Skin epidermis (tissue), 12 donors: ENCODE measurements at regions not wholly inside any gene's neighbourhood (a gene's known extent, or its start where the extent isn't known, plus 50 kb on each side); places are given as distances from the start of the nearest gene placed in this dataset.
A peak's percentile ranks its signal among the peaks of the same experiment; 100 is the strongest.

Experiments used
- H3K27ac ChIP-seq, 21 experiments: fragments of 200-600 bp; sonication (generic) in 11 of 21; one replicate each; pipeline ENCODE4 v1.5.0; 2020; ENCODE audit warnings: mild to moderate bottlenecking in 3 of 21, inconsistent platforms in 2 of 21, moderate library complexity in 2 of 21
- H3K4me3 ChIP-seq, 7 experiments: fragments of 200-600 bp; sonication (generic) in 2 of 7; one replicate each; pipeline ENCODE4 v1.5.0; 2020; ENCODE audit warnings: inconsistent platforms in 2 of 7, mild to moderate bottlenecking in 2 of 7, moderate library complexity in 1 of 7

GRCh38 chr17:14790521-14790920, 474.6 kb downstream of the PMP22 start:
- H3K4me3 ChIP-seq: no peak overlapping the region
- no peak overlapping the region for H3K27ac ChIP-seq

GRCh38 chr17:14784997-14785696, 480.0 kb downstream of the PMP22 start:
- Histone ChIP-seq H3K27ac (no peak overlapping the region), H3K4me3 (no peak overlapping the region)

DNA sequence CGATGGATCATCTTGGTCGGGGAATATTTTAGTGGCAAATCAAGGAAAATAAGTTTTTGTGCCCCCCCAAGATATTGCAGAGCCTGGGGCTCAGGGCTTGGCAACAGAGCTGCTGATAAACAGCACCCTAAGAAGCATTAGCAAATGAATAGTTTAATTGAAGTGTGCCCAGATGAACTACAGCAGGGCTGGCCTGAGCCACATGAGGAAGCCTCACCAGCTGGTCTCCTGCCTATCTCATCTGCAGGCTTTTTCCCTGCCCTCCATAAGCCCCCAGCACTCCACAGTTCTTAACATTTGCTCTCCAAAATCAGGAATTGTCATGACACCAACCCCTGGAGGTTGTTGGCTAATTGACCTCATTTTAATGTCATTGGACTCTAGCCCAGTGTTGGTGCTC, 480.2 kb downstream of the HS3ST3B1 start:
- Histone ChIP-seq H3K4me3 (no peak overlapping the region), H3K27ac (no peak overlapping the region)

GRCh38 chr17:14780097-14780651, 479.3 kb downstream of the HS3ST3B1 start:
- Histone ChIP-seq H3K27ac (no peak overlapping the region), H3K4me3 (no peak overlapping the region)

DNA sequence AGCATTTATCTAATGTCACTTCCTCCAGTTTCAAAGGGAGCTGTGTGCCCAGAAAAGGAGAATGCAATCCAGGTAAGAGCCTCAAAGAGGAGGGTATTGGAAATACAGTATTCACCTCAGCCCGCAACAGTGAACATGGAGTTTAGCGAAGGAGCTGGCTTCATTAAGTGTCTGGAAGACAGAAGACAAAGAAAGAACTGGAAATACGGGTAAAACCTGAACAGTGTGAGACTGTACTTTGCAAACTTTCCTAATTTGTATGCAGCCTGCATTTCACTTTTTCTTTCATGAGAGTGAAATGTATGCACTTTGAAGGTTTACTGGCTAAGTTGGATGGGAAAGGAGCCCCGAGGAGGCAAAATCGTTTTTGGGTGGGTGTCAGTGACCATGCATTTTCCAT, 478.4 kb downstream of the HS3ST3B1 start:
- H3K27ac ChIP-seq: peak overlapping the region in 6 of 21 experiments; percentile 13 to 50 (median 42)
- H3K4me3 ChIP-seq: no peak overlapping the region

DNA sequence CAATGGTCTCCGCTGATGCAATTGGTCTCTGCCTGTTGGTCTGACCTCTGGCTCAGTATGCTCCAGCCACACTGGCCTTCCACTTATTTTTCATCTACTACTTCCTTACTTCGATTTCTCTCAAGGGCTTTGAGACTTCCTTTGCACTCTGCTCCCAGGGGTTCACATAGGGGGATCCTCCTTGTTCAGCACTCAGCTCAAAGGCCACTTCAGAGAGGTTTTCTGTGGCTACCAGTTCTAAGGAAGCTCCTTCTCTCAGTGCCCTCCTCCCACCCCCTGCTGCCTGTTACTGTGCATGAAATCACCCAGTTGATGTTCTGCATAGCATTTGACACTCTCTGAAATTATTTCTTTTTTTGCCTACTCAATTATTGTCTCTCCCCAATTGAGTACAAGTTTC, 476.4 kb downstream of the HS3ST3B1 start:
- Histone ChIP-seq H3K27ac (no peak overlapping the region), H3K4me3 (no peak overlapping the region)

GRCh38 chr17:14776791-14777190, 475.9 kb downstream of the HS3ST3B1 start:
- H3K4me3 ChIP-seq: no peak overlapping the region
- no peak overlapping the region for H3K27ac ChIP-seq

DNA sequence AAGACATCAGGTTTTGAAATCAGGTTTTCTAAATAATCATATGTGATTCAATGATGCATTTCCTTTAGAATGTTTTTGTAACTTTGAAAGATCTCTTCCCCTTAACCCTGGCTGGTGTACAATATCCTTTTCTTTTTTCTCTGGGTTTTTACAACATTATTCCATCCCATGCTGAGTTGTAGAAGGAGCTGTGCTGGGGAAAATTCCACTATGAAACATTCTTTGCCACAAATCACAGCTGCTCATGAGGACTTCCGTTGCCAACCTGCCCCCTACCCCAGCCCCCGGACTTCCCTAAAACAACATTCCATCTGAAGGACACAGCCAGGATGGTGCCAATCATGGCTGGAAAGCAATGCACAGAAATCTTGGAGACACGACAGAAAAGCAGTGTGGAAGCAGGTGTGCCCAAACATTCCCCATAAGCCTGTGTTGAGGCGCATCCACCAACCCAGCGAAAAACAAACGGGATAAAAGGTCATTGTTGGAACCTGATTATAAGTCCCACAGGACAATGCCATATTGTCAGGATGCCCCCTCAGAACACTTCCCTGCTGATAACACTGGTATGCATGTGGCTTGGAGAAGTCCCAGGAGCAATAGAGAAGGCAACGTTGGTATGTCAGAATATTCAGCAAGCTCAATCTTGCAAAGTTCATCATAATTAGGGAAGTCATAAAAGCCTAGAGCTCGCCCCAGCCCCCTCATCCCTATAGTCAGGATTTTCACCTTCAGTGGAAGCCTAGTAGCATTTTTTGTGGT, 475.0 kb downstream of the HS3ST3B1 start:
- H3K4me3 ChIP-seq: no peak overlapping the region
- H3K27ac ChIP-seq: no peak overlapping the region

DNA sequence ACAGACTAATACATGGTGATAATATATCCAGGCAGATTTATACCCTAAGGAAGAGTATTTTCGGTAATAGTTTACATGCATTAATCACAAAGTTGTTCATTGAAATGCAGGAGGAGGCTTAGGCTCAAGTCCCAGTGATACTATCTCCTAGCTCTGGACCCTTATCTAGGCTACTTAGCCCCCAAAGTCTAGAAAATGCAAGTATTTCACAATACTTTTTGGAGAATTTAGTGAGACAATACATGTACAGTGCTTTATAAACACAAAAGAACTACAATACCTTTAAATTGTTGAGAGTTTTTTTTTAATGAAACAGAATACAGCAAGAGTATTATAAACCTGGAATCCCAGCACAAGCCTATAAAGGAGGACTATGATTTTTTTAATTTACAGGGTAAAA, 473.9 kb downstream of the HS3ST3B1 start:
- H3K4me3 ChIP-seq: no peak overlapping the region
- no peak overlapping the region for H3K27ac ChIP-seq

GRCh38 chr17:14772776-14773175, 471.9 kb downstream of the HS3ST3B1 start:
- H3K4me3 ChIP-seq: no peak overlapping the region

DNA sequence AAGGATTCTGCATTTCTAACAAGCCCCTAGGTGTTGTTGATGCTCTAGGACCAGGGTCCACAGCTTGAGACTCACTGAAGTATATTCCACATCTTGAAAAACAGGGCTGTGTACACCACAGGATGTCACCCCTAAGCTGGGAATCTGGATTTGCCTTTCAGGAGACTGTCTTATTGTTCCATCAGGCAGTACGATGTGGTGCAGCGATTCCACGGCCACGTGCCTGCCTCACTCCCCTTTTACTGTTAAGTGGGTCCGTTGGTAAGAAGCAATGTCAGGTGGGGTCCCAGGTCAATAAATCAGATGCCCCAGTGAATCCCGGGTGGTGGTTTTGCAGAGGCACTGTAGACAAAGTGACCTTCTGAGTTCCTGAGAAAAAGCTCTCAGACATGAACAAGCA, 470.7 kb downstream of the HS3ST3B1 start:
- Histone ChIP-seq H3K27ac (no peak overlapping the region), H3K4me3 (no peak overlapping the region)

More at GRCh38 chr17:14772776-14773175, 471.9 kb downstream of the HS3ST3B1 start:
- no peak overlapping the region for H3K27ac ChIP-seq

GRCh38 chr17:14768923-14769322, 468.0 kb downstream of the HS3ST3B1 start:
- no peak overlapping the region for H3K4me3 ChIP-seq
- no peak overlapping the region for H3K27ac ChIP-seq

DNA sequence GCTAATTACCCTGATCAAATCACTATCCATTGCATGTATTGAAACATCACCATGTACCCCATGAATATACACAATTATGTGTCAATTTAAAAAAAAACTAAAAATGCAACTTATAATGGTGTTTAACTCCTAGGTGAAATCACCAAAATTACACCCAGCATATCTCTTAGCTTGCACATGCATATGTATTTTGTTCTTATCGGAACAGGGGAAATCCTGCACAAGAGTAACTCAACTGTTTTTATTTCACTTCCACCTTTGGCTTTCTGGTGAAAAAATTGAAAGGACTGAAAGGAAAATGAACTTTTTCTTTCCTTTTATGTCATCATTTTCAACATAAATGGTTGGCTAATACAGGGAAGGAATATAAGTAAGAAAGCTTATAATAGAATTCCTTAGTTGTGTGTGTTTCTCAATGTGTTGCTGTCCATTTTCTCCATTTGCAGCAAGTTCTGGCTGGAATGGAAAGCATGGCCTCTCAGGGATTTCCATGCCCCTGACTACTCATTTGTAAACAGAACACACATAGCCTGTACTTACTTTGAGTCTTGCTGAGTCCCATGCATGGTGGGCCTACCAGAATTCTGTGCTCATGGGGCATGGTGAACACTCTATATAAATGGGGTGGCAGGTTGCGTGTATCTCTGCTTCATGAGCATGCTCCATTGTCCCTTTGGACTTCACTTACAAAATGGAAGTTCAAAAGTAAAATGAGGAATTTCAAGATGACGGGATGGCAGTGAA, 462.0 kb downstream of the HS3ST3B1 start:
- no peak overlapping the region for H3K4me3 ChIP-seq

DNA sequence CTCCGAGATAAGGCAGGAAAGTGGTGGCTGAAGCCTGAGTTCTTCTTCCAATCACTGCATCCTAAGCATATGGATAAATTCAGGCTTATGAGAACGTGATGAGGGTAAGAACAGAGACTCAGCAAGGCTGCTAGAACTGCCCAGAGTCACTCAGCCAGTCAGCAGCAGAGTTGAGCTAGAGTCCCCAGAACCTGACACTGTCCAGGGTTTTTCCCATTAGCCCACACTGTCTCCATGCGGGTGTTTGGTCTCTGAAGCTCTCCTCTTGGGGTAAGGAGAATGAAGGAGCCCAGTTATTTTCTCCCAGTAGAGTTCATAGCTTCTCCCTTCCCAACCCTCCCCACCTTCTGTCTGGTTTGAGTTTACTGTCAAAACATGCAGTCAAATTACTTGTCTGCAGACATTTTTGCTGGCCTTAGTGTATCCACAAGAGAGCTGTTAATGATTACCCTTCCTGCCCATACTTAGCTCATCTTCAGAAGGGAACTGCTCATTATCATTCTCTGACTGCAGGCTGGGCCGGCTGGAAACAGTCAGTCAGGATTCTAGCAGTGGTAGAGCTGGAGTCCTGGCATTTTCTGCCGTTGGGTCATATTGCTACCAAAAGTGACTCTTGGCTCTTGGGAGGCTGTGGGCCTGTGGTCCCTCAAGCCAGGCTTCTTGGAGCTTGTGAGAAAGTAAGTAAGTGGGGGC, 460.0 kb downstream of the HS3ST3B1 start:
- no peak overlapping the region for H3K27ac ChIP-seq
- no peak overlapping the region for H3K4me3 ChIP-seq

More for the DNA sequence above, 462.0 kb downstream of the HS3ST3B1 start:
- H3K27ac ChIP-seq: no peak overlapping the region

DNA sequence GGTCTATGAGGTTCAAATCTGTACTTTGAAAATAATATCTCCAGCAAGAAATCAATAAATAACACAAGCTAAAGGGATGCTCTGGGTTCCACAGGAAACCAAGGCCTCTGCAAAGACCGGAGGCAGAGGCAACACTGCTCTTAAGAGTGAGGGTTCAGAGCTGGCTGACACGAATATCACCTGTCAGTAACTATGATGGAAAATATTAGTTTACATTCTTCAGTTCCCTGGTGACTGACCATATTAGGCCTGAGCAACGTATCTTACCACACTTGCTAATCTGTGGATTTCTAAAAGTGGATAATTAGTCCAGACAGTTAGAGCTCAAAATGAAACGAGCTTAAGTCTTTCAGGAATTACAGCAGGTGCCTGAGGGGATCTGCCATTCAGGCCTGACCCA, 459.3 kb downstream of the HS3ST3B1 start:
- no peak overlapping the region for H3K4me3 ChIP-seq
- no peak overlapping the region for H3K27ac ChIP-seq

GRCh38 chr17:14759325-14759724, 458.4 kb downstream of the HS3ST3B1 start:
- no peak overlapping the region for H3K4me3 ChIP-seq
- no peak overlapping the region for H3K27ac ChIP-seq

- Histone ChIP-seq H3K4me3 (no peak overlapping the region), H3K27ac (no peak overlapping the region)
Measured at GRCh38 chr17:14756479-14756878, 455.6 kb downstream of the HS3ST3B1 start.

- no peak overlapping the region for H3K27ac ChIP-seq
Measured at GRCh38 chr17:14755002-14755401, 454.1 kb downstream of the HS3ST3B1 start.

GRCh38 chr17:14753383-14753782, 452.5 kb downstream of the HS3ST3B1 start:
- Histone ChIP-seq H3K4me3 (no peak overlapping the region), H3K27ac (no peak overlapping the region)

More at GRCh38 chr17:14755002-14755401, 454.1 kb downstream of the HS3ST3B1 start:
- no peak overlapping the region for H3K4me3 ChIP-seq

GRCh38 chr17:14752011-14752410, 451.1 kb downstream of the HS3ST3B1 start:
- no peak overlapping the region for H3K27ac ChIP-seq
- H3K4me3 ChIP-seq: no peak overlapping the region
